UCSD-AML1 (cell line): ENCODE measurements at regions not wholly inside any gene's neighbourhood (a gene's known extent, or its start where the extent isn't known, plus 50 kb on each side); places are given as distances from the start of the nearest gene placed in this dataset.

Source experiments
- DNase-seq: peaks from one replicate; lab custom pipeline; 2025; ENCODE audit not compliant: unreplicated experiment; lab: John Stamatoyannopoulos, UW

DNA sequence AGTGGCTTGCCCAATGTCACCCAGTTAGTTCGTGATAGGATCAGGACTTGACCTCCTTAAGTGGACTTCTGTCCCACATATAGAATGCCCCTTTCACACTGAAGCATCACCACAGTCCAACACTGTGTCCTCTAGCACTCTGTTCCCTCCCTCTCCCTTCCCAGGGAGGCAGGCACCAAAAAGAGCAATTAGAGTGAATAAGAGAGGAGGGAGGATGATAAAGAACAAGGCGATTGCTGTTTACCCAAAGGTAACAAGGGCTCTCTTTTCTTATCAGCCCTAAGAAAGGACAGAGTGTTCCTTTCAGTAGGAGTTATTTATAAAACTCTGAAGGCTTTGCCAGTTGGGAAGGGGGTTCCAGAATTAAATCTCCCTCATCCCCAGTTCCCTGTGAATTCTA, 192.7 kb upstream of the ATP2B1 start:
- no peak for DNase-seq

DNA sequence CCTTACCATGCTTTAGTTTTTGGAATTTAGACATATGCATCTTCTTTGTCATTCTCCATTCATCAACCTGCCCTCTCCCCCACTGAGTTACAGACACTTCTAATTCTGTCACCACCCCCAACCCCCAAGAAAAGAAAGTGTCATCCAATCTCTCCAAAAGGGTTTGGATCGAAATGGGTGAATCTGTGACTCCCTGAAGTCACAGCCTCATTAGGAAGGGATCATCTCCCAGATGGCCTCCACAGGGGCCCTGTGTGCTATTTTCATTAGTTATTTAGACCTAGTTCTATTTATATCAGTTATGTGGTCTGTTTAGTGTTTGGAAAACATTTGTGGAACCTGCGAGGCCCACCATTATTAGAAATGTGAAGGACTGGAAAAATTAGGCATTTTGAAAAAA, 191.0 kb upstream of the ATP2B1 start:
- DNase-seq: no peak

DNA sequence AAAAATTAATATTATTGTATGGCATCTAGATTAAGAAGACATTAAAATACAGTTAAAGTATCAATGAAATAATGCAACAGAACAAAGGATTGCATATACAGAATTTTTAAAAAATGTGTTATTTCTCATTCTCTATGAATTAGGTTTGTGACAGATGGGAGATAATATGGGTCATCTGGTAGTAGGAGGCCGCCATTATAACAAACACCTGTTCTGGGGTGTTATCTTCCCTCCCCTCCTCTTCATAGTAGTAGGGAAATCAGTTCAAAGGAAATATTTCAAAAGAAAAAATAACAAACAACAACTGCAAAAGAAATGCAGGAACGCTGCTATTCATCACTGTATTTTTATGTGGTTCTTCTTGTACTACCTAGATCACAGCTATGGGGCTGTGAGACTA, 187.0 kb upstream of the ATP2B1 start:
- no peak for DNase-seq

DNA sequence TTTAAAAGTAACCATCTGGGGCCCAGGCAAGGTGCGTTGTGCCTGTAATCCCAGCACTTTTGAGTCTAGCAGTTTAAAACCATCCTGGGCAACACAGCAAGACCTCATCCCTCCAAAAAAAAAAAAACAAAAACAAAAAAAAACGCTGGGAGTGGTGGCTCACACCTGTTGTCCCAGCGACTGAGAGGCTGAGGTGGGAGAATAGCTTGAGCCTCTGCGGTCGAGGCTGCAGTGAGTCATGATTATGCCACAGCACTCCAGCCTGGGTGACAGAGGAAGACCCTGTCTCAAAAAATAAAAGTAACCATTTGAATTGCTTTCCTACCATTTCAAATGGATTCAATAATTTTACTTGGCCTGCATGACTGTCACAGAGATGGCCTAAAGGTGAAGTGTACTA, 186.5 kb upstream of the ATP2B1 start:
- no peak for DNase-seq

DNA sequence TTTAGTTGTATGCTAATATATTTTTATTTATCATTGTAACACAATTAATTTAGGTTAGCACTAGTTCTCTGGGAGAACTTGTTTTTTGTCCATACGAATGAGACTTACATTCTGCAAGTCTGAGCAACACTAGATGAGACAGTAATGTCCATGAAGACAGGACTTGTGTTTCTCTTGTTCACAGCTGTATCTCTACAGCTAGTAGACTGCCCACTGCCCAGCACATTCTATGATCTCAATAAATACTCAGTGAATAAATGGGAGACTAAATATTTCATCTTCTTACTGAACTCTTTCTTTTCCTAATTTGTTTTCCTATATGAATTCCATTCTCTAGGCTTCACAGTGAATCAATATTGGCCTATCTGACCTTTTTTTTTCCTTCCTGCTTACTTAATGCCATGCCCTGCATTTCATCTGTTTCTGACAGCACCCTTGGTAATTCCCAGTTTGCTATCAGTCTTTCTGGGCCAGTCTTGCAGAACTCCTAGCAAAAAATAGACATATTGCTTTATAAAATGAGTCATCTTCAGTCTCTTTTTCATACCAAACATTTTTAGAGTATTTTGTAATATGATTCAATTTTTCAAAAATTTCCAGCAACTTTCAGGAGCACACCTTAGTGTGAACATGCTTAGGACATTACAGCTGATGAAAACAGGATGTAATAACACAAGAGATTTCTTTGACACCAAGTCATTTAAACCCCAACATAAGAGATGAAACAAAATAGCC, 185.5 kb upstream of the ATP2B1 start:
- no peak for DNase-seq

DNA sequence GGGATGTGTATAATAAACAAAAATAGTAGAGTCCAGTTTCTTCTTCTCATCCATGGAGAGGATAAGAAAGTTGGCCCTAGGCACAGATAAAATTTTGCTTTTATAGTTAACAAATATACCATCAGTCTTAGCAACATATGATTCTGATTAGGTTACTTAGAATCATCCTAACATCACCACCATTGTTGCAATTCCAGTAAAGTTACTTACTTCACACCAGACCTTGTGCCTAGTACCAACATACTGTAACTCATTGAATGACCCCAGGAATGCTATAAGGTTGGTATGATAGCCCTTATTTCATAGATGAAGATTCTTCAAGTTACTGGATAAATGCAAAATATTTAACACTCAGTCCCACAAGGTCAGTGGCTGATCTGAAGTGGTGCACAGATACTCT, 183.8 kb upstream of the ATP2B1 start:
- no peak for DNase-seq

DNA sequence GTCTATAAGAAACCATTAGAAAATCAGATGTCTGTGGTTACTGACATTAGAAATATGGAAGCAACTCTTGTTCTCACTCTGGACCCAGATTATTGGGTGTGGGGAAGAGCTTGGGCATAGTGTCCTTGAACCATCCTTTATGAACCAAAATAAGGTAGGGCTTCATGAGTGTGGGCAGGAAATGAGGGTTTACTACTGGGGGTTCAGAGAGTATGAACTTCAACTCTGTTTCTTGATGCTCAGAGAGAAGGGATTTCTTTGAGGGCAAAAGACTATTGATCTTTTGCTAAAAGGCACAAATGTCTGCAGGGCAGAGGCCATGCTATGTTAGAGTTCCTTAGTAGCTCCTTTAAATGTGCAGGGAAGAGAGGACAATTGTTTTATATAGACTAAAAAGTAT, 183.3 kb upstream of the ATP2B1 start:
- DNase-seq: no peak

DNA sequence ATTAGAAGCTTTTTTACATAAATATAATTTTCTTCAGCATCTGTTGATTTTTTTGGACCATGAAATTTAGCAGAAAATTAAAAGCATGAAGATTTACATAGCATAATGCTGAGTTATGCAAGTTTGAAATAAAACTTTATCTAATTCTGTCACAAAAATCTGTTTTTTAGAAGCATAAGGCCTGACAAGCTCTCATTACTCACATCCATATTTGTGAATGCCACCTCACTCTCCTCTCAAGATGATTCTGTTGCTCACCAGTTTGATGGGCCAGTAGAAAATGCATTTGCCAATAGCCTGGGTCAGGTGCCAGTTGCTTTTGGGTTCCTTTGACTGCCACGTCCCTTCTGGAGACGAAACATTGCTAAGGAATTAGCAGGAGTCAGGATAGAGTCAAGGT, 181.5 kb upstream of the ATP2B1 start:
- DNase-seq: no peak

DNA sequence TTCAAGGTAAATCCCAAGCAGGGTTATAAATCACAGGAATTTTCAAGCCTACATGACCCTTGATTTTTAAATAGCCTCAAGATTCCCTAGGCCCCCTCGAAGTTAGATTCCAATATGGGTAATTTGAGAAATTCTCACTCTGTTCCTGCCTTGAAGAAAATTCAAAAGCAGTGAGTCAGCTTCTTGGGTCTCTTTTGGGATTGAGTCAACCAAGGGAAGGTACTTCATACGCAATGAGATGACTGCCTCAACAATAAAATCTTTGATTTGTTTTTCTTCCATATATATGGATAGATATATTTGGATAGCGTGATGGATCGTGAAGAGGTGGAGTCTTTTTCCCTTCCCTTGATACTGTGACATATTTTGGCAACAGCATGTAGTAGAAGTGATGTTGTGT, 180.4 kb upstream of the ATP2B1 start:
- DNase-seq: no peak

DNA sequence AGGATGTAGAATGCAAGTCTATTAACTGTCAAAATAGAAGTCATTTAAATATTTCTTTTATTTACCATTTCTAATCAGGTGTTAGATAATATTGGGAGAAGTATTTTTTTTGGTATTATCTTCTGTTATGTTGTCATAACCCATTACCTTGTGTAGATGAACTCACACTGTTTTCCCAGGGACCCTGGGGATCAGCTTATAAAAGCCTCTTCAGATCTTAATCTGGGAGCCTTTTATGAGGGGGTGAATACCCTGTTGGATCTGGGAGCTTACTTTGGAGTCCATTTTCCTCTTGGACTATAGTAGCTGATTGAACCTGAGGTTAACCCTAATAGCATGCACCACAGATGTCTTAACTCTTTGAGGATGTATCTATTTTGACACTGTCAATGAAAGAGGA, 176.3 kb upstream of the ATP2B1 start:
- no peak for DNase-seq

DNA sequence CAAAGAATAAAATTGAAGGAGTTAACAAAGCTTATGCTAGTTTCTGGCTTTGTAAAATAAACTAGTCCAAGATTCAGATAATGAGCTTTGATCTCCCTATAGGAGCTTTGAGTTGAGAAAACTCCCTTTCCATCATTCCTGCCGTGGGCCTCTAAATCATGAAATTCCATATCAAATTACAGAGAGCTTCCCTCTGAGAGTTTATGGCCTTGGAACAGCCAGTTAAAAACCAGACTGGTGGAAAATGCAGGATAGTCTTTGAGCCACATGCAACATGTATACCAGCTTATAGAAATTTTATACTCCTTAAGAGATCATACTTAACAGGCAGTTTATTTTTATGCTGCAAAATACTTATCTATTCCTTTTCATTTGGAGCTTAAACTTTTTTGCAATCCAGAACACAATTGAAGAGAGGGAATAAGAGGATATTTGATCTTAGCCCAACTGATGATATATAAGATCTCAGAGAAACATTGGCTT, 175.8 kb upstream of the ATP2B1 start:
- DNase-seq: no peak

DNA sequence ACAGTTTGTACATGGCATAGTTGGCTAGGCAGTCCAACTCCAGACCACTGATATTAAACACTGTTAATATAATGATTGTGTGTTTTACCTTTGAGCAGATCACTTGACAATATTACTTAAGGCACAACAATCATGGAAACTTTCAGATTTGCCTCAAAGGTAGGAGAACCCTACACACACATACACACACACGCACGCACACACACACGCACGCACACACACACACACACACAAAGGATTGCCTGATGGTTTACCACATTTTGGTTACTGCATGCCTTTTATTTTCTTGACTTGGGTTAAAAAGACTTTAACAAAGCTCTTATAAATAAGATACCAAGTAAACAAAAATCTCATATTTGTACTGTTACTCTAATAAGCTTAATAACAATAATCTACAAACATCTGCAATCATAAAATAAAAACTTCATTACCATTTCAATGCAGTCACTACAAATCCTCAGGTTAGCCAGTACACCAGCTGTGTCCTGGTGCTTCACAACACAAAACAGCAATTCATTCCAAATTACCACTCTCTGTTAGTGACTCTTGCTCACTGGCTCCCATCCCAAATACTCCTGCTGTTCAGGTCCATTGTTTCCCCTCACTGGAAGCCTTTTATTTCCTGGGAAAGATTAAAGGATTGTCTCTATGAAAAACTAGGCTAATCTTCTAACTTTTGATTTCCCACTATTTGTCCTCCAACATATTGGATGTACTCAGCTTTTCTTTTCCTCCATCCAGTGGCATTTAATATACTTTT, 175.2 kb upstream of the ATP2B1 start:
- DNase-seq: no peak

DNA sequence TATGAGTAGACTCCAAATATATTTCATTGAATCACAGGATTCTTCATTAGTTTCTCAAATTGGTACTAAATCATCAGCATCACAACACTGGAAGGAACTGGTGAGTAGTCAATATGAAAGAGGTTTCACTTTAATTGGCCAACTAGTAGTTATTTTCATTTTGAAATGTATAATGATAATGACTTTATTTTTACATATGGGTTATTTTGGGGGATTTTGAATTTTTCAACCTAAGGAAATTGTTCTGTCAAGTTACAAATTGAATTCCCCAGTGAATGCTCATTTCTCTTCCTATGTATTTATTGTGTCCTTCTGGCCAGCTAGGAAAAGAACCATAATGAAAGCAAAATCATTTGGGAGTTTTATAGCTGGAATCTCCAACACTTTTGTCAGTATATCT, 174.2 kb upstream of the ATP2B1 start:
- DNase-seq: no peak

DNA sequence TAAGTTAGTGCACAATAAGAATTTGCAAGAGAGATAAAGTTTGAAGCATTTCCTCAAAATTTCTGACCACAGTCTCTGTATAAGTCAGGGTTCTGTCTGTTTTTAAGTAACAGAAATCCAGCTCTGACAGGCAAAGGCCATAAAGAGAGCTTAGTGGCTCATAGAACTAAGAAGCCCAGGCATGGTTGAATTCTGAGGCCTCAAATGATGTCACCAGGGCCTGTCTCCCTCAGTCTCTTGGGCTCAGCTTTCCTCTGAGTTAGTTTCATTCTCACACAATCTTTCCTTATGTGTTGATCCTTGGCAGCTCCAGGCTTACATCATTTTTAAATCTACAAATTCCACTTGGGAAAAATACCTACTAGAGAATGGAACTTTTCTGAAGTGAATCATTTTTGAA, 173.4 kb upstream of the ATP2B1 start:
- DNase-seq: no peak

DNA sequence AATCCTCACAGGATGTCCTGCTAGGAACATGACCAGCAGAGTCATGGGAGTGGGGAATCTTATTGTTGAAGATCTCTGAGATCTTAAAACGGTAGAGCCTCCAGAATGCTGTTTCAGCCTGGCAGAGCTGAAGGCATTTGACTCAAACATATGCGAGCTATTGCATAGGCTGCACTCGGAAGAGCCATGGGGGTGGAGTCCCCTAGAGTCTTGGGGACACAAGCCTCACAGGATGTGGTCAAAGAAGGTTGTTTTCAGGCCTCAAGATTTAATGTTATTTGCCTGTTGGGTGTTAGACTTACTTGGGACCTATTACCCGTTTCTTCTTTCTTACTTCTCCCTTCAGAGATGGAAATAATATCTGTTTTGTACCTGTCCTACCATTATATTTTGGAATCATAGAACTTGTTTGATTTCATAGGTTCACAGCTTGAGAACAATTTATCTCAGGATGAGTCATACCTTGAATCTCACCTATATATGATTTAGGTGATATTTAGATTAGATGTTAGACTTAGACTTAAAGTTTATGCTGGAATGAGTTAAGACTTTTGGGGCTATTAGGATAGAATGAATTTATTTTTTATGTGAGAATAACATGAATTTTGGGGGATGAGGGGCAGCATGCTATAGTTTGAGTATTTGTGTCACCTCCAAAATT, 172.2 kb upstream of the ATP2B1 start:
- peak; percentile 32 for DNase-seq

DNA sequence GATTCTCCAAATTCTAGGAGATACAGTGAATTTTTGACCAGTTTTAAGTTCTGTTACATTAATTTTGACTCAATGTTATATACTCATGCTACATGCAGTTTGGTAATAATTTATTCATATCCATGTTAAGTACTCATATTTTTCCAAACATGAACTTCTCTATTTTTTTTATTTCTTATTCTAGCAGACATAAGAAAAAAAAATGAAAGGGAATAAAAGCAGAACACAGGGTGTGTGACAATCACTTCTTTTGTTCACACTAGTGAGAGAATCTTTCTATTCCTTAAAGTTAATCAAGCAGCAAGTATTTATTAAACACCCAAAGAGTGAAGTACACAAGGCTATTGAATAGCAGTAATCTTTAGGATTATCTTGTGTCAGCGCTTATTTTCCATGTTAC, 171.1 kb upstream of the ATP2B1 start:
- no peak for DNase-seq

DNA sequence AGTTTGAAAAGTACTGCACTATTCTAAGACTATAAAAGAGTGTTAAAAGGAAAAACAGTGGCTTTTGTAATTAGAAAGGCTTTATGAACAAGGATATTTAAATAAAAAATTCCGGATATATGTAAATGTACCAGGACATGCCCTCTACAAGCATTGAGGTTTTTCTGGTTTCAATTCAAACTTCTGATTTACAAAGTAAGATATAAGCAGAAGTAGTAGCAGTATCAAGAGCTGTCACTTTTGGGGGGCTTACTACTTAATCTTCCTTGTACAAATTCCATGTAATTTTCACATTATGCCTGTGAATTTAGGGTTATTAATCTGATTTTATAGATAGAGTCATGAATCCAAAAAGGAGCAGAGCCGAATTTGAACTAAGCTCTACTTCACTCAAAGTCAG, 170.3 kb upstream of the ATP2B1 start:
- DNase-seq: no peak

DNA sequence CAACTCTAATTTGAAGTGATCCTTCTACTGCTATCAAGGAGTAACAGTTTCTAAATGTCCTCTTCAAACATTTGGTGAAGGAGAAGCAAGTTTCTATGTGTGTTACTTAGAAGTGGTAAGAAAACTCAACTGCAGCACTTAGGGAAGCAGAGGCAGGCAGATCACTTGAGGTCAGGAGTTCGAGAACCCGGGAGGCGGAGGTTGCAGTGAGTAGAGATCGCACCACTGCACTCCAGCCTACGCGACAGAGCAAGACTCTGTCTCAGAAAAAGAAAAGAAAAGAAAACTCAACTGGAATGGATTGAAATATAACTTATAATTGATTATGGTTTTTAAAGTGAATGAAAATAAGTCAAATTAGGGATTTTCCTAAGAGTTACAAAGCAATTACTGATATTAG, 169.7 kb upstream of the ATP2B1 start:
- DNase-seq: no peak

DNA sequence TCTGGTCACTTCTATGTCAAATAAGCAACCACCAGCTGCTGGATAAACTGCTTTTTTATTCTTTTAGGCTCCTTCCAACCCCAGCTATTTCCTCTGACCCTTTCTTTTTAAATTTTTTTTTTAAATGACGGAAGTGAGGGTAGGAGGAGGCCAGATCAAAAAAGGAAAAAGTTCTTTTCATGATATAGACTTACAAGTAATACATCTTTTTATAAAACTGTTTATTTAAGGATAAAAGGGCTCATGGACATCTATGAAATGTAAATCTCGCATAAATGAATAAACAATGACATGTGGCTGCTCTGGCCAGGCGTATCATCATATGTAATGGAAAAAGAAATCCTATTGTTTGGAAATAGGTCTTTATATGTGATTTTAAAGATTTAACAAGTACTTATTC, 169.0 kb upstream of the ATP2B1 start:
- no peak for DNase-seq

DNA sequence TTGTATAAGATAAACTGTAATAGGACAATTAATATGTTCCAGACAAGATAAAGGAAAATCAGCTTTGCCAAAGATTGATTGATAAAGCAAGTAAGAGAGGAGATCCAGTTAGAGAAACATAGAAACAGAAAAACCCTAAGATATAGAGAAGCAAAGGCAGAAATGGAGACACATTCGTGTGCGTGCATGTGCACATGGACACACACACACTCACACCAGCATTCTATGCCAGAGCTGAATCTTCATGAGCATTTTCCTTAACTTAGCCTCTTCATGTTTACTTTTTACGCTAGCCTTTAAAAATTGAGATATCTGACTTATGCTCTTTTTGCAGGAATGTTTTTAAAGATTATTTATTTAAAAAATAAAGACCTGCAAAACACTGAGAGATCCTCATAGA, 168.5 kb upstream of the ATP2B1 start:
- DNase-seq: no peak

DNA sequence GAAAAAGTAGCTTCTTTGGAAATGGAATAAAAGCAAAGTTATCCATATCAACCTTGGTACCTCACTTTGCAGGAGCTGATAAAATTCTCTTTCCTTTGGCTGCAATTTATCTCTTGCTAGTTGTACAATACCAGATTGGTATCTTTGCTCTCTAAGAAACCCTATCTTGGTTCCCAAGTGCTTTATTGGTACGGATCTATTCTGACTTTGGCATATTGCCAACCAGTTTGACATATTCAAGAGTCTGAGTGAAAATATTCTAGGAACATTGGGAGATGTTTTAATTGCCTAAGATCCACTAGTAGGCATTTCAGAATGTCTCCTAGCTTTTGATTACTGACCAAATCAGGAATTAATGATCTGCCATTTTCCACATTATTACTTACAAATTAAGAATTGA, 167.2 kb upstream of the ATP2B1 start:
- no peak for DNase-seq

DNA sequence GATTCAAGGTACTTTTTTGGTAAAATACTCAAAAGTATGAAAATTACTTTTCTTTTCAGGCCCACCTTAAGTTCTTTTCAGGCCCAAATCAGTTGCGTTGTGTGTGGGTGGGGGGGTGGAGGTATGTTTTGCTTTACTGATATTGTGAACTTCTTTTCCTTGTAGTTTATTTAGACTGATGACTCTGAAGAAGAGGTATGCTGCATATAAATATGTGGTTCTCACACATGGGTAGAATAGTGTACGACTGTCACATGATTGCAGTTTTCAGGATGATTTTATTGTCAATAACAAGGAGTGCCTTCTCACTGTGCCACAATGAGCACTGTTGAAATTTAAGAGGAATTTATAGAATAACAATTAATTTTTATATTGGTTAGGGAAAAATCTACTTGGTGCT, 166.6 kb upstream of the ATP2B1 start:
- DNase-seq: no peak
